ENCODE measurements at regions not wholly inside any gene's neighbourhood (a gene's known extent, or its start where the extent isn't known, plus 50 kb on each side); places are given as distances from the start of the nearest gene placed in this dataset.
"Not testable (repeated sequence)": the region's sequence is repeated elsewhere in the genome, so short reads cannot be mapped to it uniquely, and the experiment has no call there.

- no peak for DNase-seq
Measured at GRCh38 chr7:81025360-81025759, 106.5 kb upstream of the SEMA3C start.

GRCh38 chr7:81014908-81015307 lies 96.1 kb upstream of the SEMA3C start:
- no peak for DNase-seq

GRCh38 chr7:81014266-81014665 lies 95.4 kb upstream of the SEMA3C start:
- no peak for DNase-seq

- no peak for DNase-seq
Measured at GRCh38 chr7:81013083-81013817, 94.4 kb upstream of the SEMA3C start.

GRCh38 chr7:81008901-81009300 lies 90.0 kb upstream of the SEMA3C start:
- no peak for DNase-seq

GRCh38 chr7:81007051-81007450 lies 88.2 kb upstream of the SEMA3C start:
- no peak for DNase-seq

GRCh38 chr7:81005254-81005653 lies 86.4 kb upstream of the SEMA3C start:
- DNase-seq: no peak

GRCh38 chr7:81004098-81004497 lies 85.2 kb upstream of the SEMA3C start:
- DNase-seq: no peak

GRCh38 chr7:81003326-81003725 lies 84.5 kb upstream of the SEMA3C start:
- DNase-seq: no peak

- DNase-seq: no peak
Measured at GRCh38 chr7:81002421-81002820, 83.6 kb upstream of the SEMA3C start.

GRCh38 chr7:80999771-81000170 lies 80.9 kb upstream of the SEMA3C start:
- no peak for DNase-seq

GRCh38 chr7:80999100-80999499 lies 80.2 kb upstream of the SEMA3C start:
- DNase-seq: no peak

GRCh38 chr7:80997841-80998240 lies 79.0 kb upstream of the SEMA3C start:
- no peak for DNase-seq

- not testable (repeated sequence) for DNase-seq
Measured at GRCh38 chr7:80996236-80996635, 77.4 kb upstream of the SEMA3C start.

- no peak for DNase-seq
Measured at GRCh38 chr7:80991654-80992053, 72.8 kb upstream of the SEMA3C start.

- DNase-seq: no peak
Measured at GRCh38 chr7:80984619-80985018, 65.8 kb upstream of the SEMA3C start.

GRCh38 chr7:80981405-80981804 lies 62.6 kb upstream of the SEMA3C start:
- no peak for DNase-seq

GRCh38 chr7:80977751-80978150 lies 58.9 kb upstream of the SEMA3C start:
- DNase-seq: no peak

- DNase-seq: no peak
Measured at GRCh38 chr7:80974396-80975358, 55.8 kb upstream of the SEMA3C start.

- no peak for DNase-seq
Measured at GRCh38 chr7:80971225-80971624, 52.4 kb upstream of the SEMA3C start.
